Globus pallidus (tissue), 1 donor: ENCODE measurements at regions not wholly inside any gene's neighbourhood (a gene's known extent, or its start where the extent isn't known, plus 50 kb on each side); places are given as distances from the start of the nearest gene placed in this dataset.
"Not testable (repeated sequence)": the region's sequence is repeated elsewhere in the genome, so short reads cannot be mapped to it uniquely, and the experiment has no call there.

Source experiments
- DNase-seq: peaks from one replicate; pipeline ENCODE4 v3.0.0-alpha.2; 2015; ENCODE audit warnings: low spot score

- DNase-seq, result no peak
Measured at GRCh38 chr2:167355821-167356220, 467.5 kb downstream of the XIRP2 start.

- no peak for DNase-seq
Measured at GRCh38 chr2:167353605-167354280, 465.5 kb downstream of the XIRP2 start.

GRCh38 chr2:167345559-167345958 lies 457.3 kb downstream of the XIRP2 start:
- no peak for DNase-seq

GRCh38 chr2:167342769-167343168 lies 454.5 kb downstream of the XIRP2 start:
- DNase-seq, result no peak

GRCh38 chr2:167340322-167340721 lies 452.0 kb downstream of the XIRP2 start:
- DNase-seq, result no peak

- DNase-seq, result no peak
Measured at GRCh38 chr2:167336213-167336612, 447.9 kb downstream of the XIRP2 start.

- DNase-seq, result no peak
Measured at GRCh38 chr2:167335541-167335992, 447.3 kb downstream of the XIRP2 start.

- DNase-seq, result no peak
Measured at GRCh38 chr2:167334146-167334742, 446.0 kb downstream of the XIRP2 start.

- DNase-seq, result no peak
Measured at GRCh38 chr2:167333245-167333644, 445.0 kb downstream of the XIRP2 start.

GRCh38 chr2:167332358-167332757 lies 444.1 kb downstream of the XIRP2 start:
- no peak for DNase-seq

- no peak for DNase-seq
Measured at GRCh38 chr2:167331636-167332232, 443.5 kb downstream of the XIRP2 start.

GRCh38 chr2:167328808-167329207 lies 440.5 kb downstream of the XIRP2 start:
- DNase-seq, result not testable (repeated sequence)

- no peak for DNase-seq
Measured at GRCh38 chr2:167322795-167323194, 434.5 kb downstream of the XIRP2 start.

GRCh38 chr2:167318581-167318980 lies 430.3 kb downstream of the XIRP2 start:
- no peak for DNase-seq

- DNase-seq, result no peak
Measured at GRCh38 chr2:167310442-167310841, 422.2 kb downstream of the XIRP2 start.
